ENCODE measurements at regions not wholly inside any gene's neighbourhood (a gene's known extent, or its start where the extent isn't known, plus 50 kb on each side); places are given as distances from the start of the nearest gene placed in this dataset.

GRCh38 chr1:2909797-2910196, 108.3 kb upstream of the TTC34 start:
- intact Hi-C loops (cut with DNase I; ENCODE audit: low total_unique reads), result no loop called here
- no peak for DNase-seq
- Histone ChIP-seq H3K36me3 (ENCODE audit: low read depth, missing control alignments) (no peaks in the 10 kb centered on the region), H3K4me3 (no peak overlapping the region), H3K9me3 (no peaks in the 10 kb centered on the region), H3K4me1 (peaks cover 4% of the 10 kb centered on the region), H3K27me3 (no peaks in the 10 kb centered on the region), H3K27ac (no peak overlapping the region)
- WGBS, 2 donors, result 86 to 92% methylated on average over 13 to 14 of the region's 14 CpGs
- TF ChIP-seq CTCF (IDR thresholded peaks at IDR 0.05) (no peak), POLR2A (IDR thresholded peaks at IDR 0.05) (no peak)

- Histone ChIP-seq H3K27me3 (no peaks in the 10 kb centered on the region), H3K27ac (no peak overlapping the region), H3K9me3 (no peaks in the 10 kb centered on the region), H3K36me3 (ENCODE audit: low read depth, missing control alignments) (no peaks in the 10 kb centered on the region), H3K4me3 (no peak overlapping the region), H3K4me1 (peaks cover 4% of the 10 kb centered on the region)
- intact Hi-C loops (cut with DNase I; ENCODE audit: low total_unique reads), result no loop called here
- no peak for TF ChIP-seq POLR2A (IDR thresholded peaks at IDR 0.05)
- no peak for TF ChIP-seq CTCF (IDR thresholded peaks at IDR 0.05)
- 84 to 97% methylated on average over 5 to 9 of the region's 11 CpGs for WGBS, 2 donors
- DNase-seq, result no peak
Measured at GRCh38 chr1:2910211-2910610, 108.7 kb upstream of the TTC34 start.

- no peak for DNase-seq
- WGBS, 2 donors, result 89 to 93% methylated on average over 30 to 31 of the region's 31 CpGs
- Histone ChIP-seq H3K9me3 (no peaks in the 10 kb centered on the region), H3K4me3 (no peak overlapping the region), H3K27me3 (no peaks in the 10 kb centered on the region), H3K4me1 (no peaks in the 10 kb centered on the region), H3K36me3 (ENCODE audit: low read depth, missing control alignments) (no peaks in the 10 kb centered on the region), H3K27ac (no peak overlapping the region)
- intact Hi-C loops (cut with DNase I; ENCODE audit: low total_unique reads), result no loop called here
- TF ChIP-seq POLR2A (IDR thresholded peaks at IDR 0.05) (no peak), CTCF (IDR thresholded peaks at IDR 0.05) (no peak)
Measured at GRCh38 chr1:2911421-2912178, 109.7 kb upstream of the ACTRT2 start.

- H3K9me3 ChIP-seq, result no peaks in the 10 kb centered on the region
- no peaks in the 10 kb centered on the region for H3K4me1 ChIP-seq
- TF ChIP-seq CTCF (IDR thresholded peaks at IDR 0.05) (no peak), POLR2A (IDR thresholded peaks at IDR 0.05) (no peak)
- intact Hi-C loops (cut with DNase I; ENCODE audit: low total_unique reads), result no loop called here
- H3K27me3 ChIP-seq, result no peaks in the 10 kb centered on the region
- no peaks in the 10 kb centered on the region for H3K36me3 ChIP-seq (ENCODE audit: low read depth, missing control alignments)
- WGBS, 2 donors, result 85 to 91% methylated on average over 15 to 16 of the region's 16 CpGs
- no peak overlapping the region for H3K4me3 ChIP-seq
- no peak for DNase-seq
- H3K27ac ChIP-seq, result no peak overlapping the region
Measured at GRCh38 chr1:2912424-2913061, 108.7 kb upstream of the ACTRT2 start.

All from testis (tissue), 2 donors.